HG02759 (cell line): ENCODE measurements at regions not wholly inside any gene's neighbourhood (a gene's known extent, or its start where the extent isn't known, plus 50 kb on each side); places are given as distances from the start of the nearest gene placed in this dataset.

Source experiments
- ATAC-seq: cut with Tn5 transposase; IDR thresholded peaks from one replicate; pipeline ENCODE4 v1.9.1; 2021; ENCODE audit warnings: mild to moderate bottlenecking, moderate library complexity; ENCODE audit not compliant: unreplicated experiment

- ATAC-seq: no peak
These were observed 346.9 kb downstream of the ZNF608 start for GRCh38 chr5:124399426-124399961.

GRCh38 chr5:124398460-124398859, 348.0 kb downstream of the ZNF608 start:
- ATAC-seq: no peak

- no peak for ATAC-seq
These were observed 349.1 kb downstream of the ZNF608 start for GRCh38 chr5:124397317-124397716.

GRCh38 chr5:124395926-124396325, 350.5 kb downstream of the ZNF608 start:
- ATAC-seq: no peak

GRCh38 chr5:124395287-124395686, 351.2 kb downstream of the ZNF608 start:
- ATAC-seq: no peak

- ATAC-seq: no peak
These were observed 351.7 kb downstream of the ZNF608 start for GRCh38 chr5:124394700-124395245.

- no peak for ATAC-seq
These were observed 352.7 kb downstream of the ZNF608 start for GRCh38 chr5:124393584-124394379.

GRCh38 chr5:124383693-124384092, 362.7 kb downstream of the ZNF608 start:
- ATAC-seq: no peak

- ATAC-seq: no peak
These were observed 369.1 kb downstream of the ZNF608 start for GRCh38 chr5:124377386-124377785.

GRCh38 chr5:124373883-124374282, 372.6 kb downstream of the ZNF608 start:
- no peak for ATAC-seq

GRCh38 chr5:124372457-124372856, 374.0 kb downstream of the ZNF608 start:
- no peak for ATAC-seq

GRCh38 chr5:124371111-124371706, 375.2 kb downstream of the ZNF608 start:
- no peak for ATAC-seq

GRCh38 chr5:124370601-124371000, 375.8 kb downstream of the ZNF608 start:
- ATAC-seq: no peak

- no peak for ATAC-seq
These were observed 381.1 kb downstream of the ZNF608 start for GRCh38 chr5:124365361-124365801.

GRCh38 chr5:124355928-124356327, 390.5 kb downstream of the ZNF608 start:
- ATAC-seq: no peak

GRCh38 chr5:124353016-124353415, 393.4 kb downstream of the ZNF608 start:
- no peak for ATAC-seq

- no peak for ATAC-seq
These were observed 394.1 kb downstream of the ZNF608 start for GRCh38 chr5:124352312-124352711.

- ATAC-seq: no peak
These were observed 396.5 kb downstream of the ZNF608 start for GRCh38 chr5:124349931-124350330.

- no peak for ATAC-seq
These were observed 403.0 kb downstream of the ZNF608 start for GRCh38 chr5:124343451-124343867.

GRCh38 chr5:124342986-124343385, 403.5 kb downstream of the ZNF608 start:
- ATAC-seq: no peak

GRCh38 chr5:124342584-124342983, 403.9 kb downstream of the ZNF608 start:
- no peak for ATAC-seq

- no peak for ATAC-seq
These were observed 404.4 kb downstream of the ZNF608 start for GRCh38 chr5:124342027-124342471.
